ENCODE measurements at regions not wholly inside any gene's neighbourhood (a gene's known extent, or its start where the extent isn't known, plus 50 kb on each side); places are given as distances from the start of the nearest gene placed in this dataset.
"Not testable (repeated sequence)": the region's sequence is repeated elsewhere in the genome, so short reads cannot be mapped to it uniquely, and the experiment has no call there.

- DNase-seq: no peak
These were observed 122.0 kb downstream of the BOD1 start for GRCh38 chr5:173494446-173494845.

DNA sequence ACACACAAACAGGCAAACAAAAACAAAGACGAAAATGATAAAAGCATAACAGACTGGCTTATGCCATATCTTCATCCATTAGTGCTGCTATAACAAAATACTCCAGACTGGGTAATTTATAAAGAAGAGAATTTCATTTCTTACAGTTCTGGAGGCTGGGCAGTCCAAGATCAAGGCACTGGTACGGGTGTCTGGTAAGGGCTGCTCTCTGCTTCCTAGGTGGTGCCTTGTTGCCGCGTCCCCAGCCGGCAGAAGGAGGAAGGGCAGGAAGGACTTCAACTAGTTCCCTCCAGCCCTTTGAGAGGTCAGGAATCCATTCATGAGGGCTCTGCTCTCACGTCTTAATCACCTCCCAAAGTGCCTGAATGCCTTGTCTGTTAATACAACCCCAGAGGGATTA is 122.6 kb downstream of the BOD1 start:
- no peak for DNase-seq

- no peak for DNase-seq
These were observed 123.4 kb downstream of the BOD1 start for GRCh38 chr5:173493040-173493439.

GRCh38 chr5:173490681-173491080 is 125.8 kb downstream of the BOD1 start:
- DNase-seq: no peak

GRCh38 chr5:173488144-173488543 is 128.3 kb downstream of the BOD1 start:
- no peak for DNase-seq

DNA sequence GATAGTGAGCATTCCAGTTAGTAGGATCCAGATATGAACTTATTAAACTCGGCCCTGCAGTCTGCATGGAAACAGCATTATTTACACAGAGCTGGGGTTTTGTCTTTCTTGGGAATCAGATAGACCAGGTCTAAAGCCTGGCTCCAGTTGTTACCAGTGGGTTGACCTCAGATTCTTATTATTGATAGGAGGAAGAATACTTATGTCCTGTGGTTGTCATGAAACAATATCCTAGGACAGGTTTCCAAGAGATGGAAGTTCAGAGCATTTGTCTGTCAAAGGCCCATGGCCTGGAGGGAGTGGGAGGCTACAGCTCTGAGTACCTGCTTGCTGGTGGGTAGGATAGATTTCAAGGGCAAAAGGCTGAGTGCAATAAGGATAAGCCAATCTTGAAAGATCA is 129.2 kb downstream of the BOD1 start:
- no peak for DNase-seq

GRCh38 chr5:173486355-173487225 is 129.9 kb downstream of the BOD1 start:
- no peak for DNase-seq

DNA sequence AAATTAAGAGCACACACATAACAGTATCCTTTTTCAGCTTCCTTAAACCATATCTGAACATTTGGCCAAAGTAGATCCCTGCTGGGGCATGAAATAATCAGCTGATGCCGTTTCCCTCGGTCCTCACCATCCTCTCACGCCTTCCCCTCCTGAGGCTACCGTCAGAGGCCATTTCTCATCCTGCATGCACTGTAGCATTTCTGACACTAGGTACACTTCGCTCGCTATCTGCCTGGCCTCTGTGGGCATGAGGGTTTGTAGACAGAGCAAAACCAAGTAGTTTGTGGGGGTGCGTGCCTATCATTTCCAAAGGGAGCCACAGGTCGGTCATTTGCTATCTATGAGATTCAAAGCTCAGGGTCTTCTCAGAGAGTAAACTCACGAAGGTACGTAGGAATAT is 131.9 kb downstream of the BOD1 start:
- DNase-seq: no peak

GRCh38 chr5:173483599-173483998 is 132.9 kb downstream of the BOD1 start:
- not testable (repeated sequence) for DNase-seq

GRCh38 chr5:173483160-173483559 is 133.3 kb downstream of the BOD1 start:
- DNase-seq: no peak

DNA sequence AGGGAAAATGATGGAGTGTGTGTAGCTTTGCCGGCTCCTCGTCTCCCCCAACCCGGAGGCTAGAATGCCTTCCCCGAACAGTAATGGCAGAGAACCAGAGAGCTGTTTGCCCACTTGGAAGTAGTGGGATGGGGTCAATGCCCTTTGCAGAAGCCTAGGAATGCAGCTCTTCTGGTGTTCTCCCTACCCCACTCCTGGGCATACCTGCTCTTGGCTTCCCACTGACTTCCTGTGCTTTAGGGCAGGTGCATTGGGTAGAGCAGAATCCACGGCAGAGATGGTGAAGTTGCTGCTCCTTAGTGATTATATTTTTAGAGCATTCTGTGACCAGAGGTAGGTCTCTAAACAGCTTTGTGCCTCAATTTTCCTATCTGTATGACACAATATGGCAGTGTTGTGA is 134.6 kb downstream of the BOD1 start:
- no peak for DNase-seq

GRCh38 chr5:173480896-173481295 is 135.6 kb downstream of the BOD1 start:
- DNase-seq: no peak

DNA sequence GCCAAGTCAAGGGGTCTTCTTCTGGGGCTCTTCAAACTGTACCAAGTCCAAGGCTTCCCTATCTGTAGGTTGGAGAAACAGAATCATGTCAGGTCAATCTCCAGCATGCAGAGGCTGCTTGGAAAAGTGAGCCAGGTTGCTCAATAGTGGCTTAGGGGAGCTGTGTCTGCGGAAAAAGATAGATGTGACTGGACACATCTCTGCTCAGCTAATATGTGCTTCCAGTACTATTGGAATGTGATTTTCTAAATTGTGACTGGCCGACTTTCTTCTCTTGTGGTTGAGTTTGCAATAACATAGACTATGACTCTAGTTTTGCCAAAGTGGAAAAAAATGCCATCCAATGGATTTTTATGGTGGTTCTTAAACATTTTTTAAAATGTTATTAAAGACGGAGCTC is 136.7 kb downstream of the BOD1 start:
- DNase-seq: peak; percentile 22

GRCh38 chr5:173477345-173478040 is 139.0 kb downstream of the BOD1 start:
- peak; percentile 82 for DNase-seq

DNA sequence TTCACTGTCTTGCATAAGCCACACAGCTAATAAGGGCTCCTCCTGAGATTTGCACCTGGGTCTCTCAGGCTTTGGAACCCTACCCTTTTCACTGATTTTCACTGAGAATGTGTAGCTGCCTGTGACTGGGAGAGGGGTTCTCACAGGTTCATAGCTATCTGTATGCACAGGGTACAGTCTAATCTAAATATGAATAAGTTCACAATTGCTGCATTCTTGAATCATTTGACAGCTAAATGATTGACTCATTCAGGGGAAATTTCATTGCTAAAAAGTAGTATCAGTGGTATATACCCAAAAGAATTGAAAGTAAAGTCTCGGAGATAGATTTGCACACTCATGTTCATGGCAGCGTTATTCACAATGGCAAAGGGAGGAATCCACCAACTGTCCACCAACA is 140.7 kb downstream of the BOD1 start:
- no peak for DNase-seq

DNA sequence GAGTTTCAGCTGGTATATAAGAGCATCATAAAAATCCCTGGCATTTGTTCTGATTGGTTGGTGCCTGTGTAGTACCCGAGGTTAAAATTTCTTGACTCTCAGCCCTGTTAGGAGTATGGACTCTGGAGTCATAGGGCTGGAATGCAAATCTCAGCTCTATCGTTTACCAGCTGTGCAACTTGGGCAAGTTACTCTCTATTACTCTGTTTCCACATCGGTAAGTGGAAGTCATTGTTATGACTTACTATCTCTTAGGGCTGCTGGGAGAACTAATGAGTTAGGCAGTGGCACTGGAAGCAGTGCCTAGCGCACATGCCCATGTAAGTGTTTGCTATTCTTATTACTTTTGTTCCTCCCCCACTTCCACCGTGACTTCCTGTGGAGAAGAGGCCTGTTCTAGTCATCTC is 141.6 kb downstream of the BOD1 start:
- peak; percentile 73 for DNase-seq

GRCh38 chr5:173473288-173473687 is 143.2 kb downstream of the BOD1 start:
- DNase-seq: no peak

DNA sequence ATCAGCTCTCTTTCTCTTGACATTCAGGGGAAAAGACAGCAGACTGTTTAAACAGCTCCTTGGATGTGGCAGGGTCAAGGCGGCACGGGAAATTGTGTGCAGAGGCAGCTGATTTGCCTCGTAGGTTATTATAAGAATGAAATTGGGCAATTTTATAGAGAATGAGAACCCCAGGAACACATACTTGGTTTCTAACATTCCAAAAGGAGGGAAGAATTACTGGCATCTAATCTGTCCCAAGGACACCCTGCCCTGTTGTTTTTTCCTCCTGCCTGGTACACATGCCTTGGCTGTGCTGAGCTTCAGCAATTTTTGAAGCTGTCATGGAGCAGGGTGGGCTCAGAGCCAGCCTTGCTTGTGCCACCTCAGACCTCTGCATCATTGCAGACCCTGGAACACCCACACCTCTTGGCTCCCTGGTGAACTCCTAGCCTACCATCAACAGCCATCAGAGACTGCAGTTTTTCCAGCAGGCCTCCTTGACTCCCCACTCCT is 143.6 kb downstream of the BOD1 start:
- DNase-seq: peak; percentile 39

DNA sequence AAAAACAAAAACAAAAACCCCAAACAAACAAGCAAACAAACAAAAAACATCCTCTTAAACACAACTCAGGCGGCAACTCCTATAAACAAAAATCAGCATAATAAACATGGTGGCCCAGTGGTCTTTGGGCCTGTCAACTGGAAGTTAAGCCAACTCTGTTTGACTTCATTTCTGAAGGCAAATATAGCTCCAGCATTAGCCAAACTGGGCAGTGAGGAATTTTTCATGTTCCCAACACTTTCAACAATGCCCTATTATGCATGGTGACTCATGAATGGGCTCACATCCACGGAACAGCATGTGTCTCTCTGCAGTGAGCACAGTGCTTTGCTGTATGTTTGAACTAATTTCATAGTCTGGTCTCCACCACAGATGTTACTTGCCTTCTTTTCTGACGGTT is 143.9 kb upstream of the STC2 start:
- peak; percentile 96 for DNase-seq

DNA sequence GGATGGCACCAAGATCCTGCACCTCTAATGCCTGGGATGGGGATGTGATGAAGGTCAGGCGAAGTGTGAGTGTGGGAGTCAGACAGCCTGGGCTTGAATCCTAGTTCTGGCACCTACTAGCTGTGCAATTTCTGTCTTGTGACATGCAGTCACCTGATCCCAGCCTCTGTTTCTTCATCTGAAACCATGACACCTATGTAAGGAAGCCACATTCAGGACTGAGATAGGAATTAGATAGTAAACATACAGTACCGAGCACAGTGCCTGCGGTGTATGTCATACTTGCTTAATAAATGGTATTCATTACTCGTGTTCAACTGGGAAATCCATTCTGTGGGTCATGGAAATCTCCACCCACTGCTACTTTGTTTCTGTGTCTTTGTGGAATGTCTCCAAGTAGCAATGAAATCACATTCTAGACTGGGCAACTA is 140.6 kb upstream of the STC2 start:
- no peak for DNase-seq

GRCh38 chr5:173466227-173466626 is 138.0 kb upstream of the STC2 start:
- no peak for DNase-seq

GRCh38 chr5:173464813-173465212 is 136.6 kb upstream of the STC2 start:
- DNase-seq: no peak

DNA sequence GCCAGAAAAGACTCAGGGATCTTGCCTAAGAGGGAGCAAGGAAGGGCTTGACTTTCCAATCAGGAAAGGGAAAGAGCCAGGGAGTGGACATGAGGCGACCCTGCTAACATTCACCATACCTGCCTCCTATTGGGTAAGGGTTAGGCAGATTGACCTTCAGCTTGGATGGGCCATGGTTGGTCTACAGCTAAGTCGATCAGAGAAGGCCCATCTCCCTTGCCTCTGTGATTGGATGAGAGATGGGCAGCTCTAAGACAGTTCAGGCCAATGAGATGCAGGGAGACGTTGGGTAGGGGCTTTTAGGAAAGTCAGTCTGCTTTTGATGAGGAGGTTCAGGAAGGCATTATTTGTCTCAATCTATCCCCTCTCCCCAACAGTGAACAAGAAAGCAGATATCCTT is 135.0 kb upstream of the STC2 start:
- DNase-seq: no peak

Data from fibroblast of skin of right biceps (primary cell).